SK-N-MC (cell line): ENCODE measurements at regions not wholly inside any gene's neighbourhood (a gene's known extent, or its start where the extent isn't known, plus 50 kb on each side); places are given as distances from the start of the nearest gene placed in this dataset.

Experiments used
- EZH2 ChIP-seq: fragments of 200-600 bp; sonication (generic); IDR thresholded peaks from one replicate; pipeline ENCODE4 v1.6.1; 2017; ENCODE audit warnings: antibody characterized with exemption
- POLR2AphosphoS5 ChIP-seq: IDR thresholded peaks from 2 replicates; pipeline ENCODE4 v1.6.1; 2012; ENCODE audit warnings: mild to moderate bottlenecking, low read depth, low read length, borderline replicate concordance

DNA sequence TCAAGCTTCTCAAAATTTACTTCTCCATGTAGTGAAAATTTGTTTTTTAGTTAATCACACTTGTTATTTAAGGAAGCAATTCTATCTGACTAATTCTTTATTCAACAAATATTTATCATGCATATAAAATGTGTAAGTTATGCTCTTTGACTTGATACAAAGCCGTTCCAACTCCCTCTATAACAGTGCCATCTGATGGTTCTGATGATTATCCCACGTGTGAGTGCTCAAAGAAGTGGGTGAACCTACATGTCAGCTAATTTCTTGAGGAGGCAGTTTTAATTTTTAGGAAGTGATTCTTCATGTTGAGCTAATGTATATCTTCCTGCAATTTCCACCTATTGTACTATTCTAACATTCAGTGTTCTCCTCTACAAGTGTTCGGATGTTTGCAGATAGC is 88.8 kb upstream of the BRINP1 start:
- TF ChIP-seq EZH2 (no peak), POLR2AphosphoS5 (no peak)
